ENCODE measurements at regions not wholly inside any gene's neighbourhood (a gene's known extent, or its start where the extent isn't known, plus 50 kb on each side); places are given as distances from the start of the nearest gene placed in this dataset.

- H3K9me3 ChIP-seq (ENCODE audit: control insufficient read depth in 4 of 4, low read length in 3 of 4): peaks cover 0 to 14% (median 3%) of the 10 kb centered on the region in 4 donors
- no peak overlapping the region for H3K27ac ChIP-seq (ENCODE audit: low read depth in 1 of 2, low read length in 2 of 2)
- H3K4me1 ChIP-seq (ENCODE audit: control insufficient read depth in 4 of 4, insufficient read depth in 4 of 4, low read length in 3 of 4): no peaks in the 10 kb centered on the region
- no peaks in the 10 kb centered on the region for H3K36me3 ChIP-seq (ENCODE audit: control insufficient read depth in 4 of 4, insufficient read depth in 3 of 4, low read depth in 1 of 4, low read length in 3 of 4)
- no peak overlapping the region for H3K4me3 ChIP-seq (ENCODE audit: low read depth in 1 of 3, low read length in 3 of 3)
- TF ChIP-seq FOXA1 (IDR thresholded peaks at IDR 0.05): no peak
- TF ChIP-seq CTCF (IDR thresholded peaks at IDR 0.05; ENCODE audit: low read depth, low read length, missing input control): no peak
- TF ChIP-seq EGR1 (IDR thresholded peaks at IDR 0.05; ENCODE audit: low read depth in 2 of 2): no peak
- no peak for TF ChIP-seq REST (IDR thresholded peaks at IDR 0.05)
- no peak for TF ChIP-seq RAD21 (IDR thresholded peaks at IDR 0.05)
- TF ChIP-seq TAF1 (conservative IDR thresholded peaks at IDR 0.05): no peak
- DNase-seq (ENCODE audit: low spot score): no peak
- WGBS: 86% methylated on average over 5 of the region's 5 CpGs
- H3K9ac ChIP-seq (ENCODE audit: low read depth in 1 of 2, low read length in 2 of 2): no peak overlapping the region
- no peaks in the 10 kb centered on the region for H3K27me3 ChIP-seq (ENCODE audit: control insufficient read depth in 4 of 4, insufficient read depth in 4 of 4, low read length in 3 of 4)
Observed at GRCh38 chr5:97443740-97444139, 260.7 kb upstream of the RIOK2 start.

- Histone ChIP-seq H3K27ac (ENCODE audit: low read depth in 1 of 2, low read length in 2 of 2) (no peak overlapping the region), H3K9ac (ENCODE audit: low read depth in 1 of 2, low read length in 2 of 2) (no peak overlapping the region), H3K4me3 (ENCODE audit: low read depth in 1 of 3, low read length in 3 of 3) (no peak overlapping the region), H3K36me3 (ENCODE audit: control insufficient read depth in 4 of 4, insufficient read depth in 3 of 4, low read depth in 1 of 4, low read length in 3 of 4) (no peaks in the 10 kb centered on the region), H3K27me3 (ENCODE audit: control insufficient read depth in 4 of 4, insufficient read depth in 4 of 4, low read length in 3 of 4) (no peaks in the 10 kb centered on the region), H3K9me3 (ENCODE audit: control insufficient read depth in 4 of 4, low read length in 3 of 4) (peaks cover 0 to 7% (median 2%) of the 10 kb centered on the region in 4 donors), H3K4me1 (ENCODE audit: control insufficient read depth in 4 of 4, insufficient read depth in 4 of 4, low read length in 3 of 4) (no peaks in the 10 kb centered on the region)
- no peak for DNase-seq (ENCODE audit: low spot score)
- TF ChIP-seq REST (IDR thresholded peaks at IDR 0.05) (no peak), ZBTB33 (IDR thresholded peaks at IDR 0.05) (no peak), FOXA1 (IDR thresholded peaks at IDR 0.05) (no peak), NR2F2 (IDR thresholded peaks at IDR 0.05) (no peak), SP1 (IDR thresholded peaks at IDR 0.05) (no peak), ATF3 (IDR thresholded peaks at IDR 0.05) (no peak), TAF1 (conservative IDR thresholded peaks at IDR 0.05) (no peak), YY1 (IDR thresholded peaks at IDR 0.05) (no peak), CTCF (IDR thresholded peaks at IDR 0.05; ENCODE audit: low read depth, low read length, missing input control) (no peak), EGR1 (IDR thresholded peaks at IDR 0.05; ENCODE audit: low read depth in 2 of 2) (no peak), GABPA (IDR thresholded peaks at IDR 0.05 in 1 of 2, conservative IDR thresholded peaks at IDR 0.05 in 1 of 2) (no peak), HNF4A (conservative IDR thresholded peaks at IDR 0.05) (no peak), RXRA (IDR thresholded peaks at IDR 0.05) (no peak), JUND (IDR thresholded peaks at IDR 0.05) (no peak), RAD21 (IDR thresholded peaks at IDR 0.05) (no peak), HNF4G (IDR thresholded peaks at IDR 0.05) (no peak), MAX (IDR thresholded peaks at IDR 0.05) (no peak)
- 54% methylated on average over 3 of the region's 3 CpGs for WGBS
Observed at GRCh38 chr5:97449172-97449571, 266.1 kb upstream of the RIOK2 start.

Measured in liver (tissue), 8 donors.